Choroid plexus epithelial cell (primary cell): ENCODE measurements at regions not wholly inside any gene's neighbourhood (a gene's known extent, or its start where the extent isn't known, plus 50 kb on each side); places are given as distances from the start of the nearest gene placed in this dataset.
A peak's percentile ranks its signal among the peaks of the same experiment; 100 is the strongest.

Source experiments
- DNase-seq: peaks from one replicate; pipeline ENCODE4 v3.0.0-alpha.2; 2010; ENCODE audit warnings: low read depth
- H3K4me3 ChIP-seq: 2 replicates; pipeline ENCODE4 v1.5.1; 2011; ENCODE audit warnings: low read depth, mild to moderate bottlenecking, control low read depth, low read length, moderate library complexity
- TF ChIP-seq, protein P1 (sequence below): conservative IDR thresholded peaks from 2 replicates; pipeline ENCODE4 v1.5.1; 2011; ENCODE audit warnings: low read depth, mild to moderate bottlenecking, control low read depth, inconsistent platforms, low read length, moderate library complexity

DNA sequence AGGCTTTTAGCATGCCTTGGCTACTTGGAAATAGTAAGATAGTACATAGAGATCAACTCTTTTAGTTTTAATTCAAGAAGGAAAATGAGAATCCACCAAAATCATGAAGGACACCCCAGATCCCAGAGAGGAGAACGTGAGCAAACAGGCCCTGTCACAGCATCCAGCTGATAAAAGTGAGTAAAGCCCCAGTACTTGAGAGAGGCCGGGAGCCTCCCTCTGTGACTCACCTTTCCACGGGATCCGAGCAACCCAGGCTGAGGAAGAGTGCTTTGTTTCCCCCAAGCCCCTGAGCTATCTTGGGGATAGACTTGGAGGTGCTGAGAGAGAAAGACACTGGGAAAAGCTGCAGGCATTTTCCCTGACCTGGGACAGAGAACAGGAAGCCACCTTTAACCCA lies 238.6 kb downstream of the DUSP10 start:
- no peak overlapping the region for H3K4me3 ChIP-seq
- TF ChIP-seq, protein P1, sequence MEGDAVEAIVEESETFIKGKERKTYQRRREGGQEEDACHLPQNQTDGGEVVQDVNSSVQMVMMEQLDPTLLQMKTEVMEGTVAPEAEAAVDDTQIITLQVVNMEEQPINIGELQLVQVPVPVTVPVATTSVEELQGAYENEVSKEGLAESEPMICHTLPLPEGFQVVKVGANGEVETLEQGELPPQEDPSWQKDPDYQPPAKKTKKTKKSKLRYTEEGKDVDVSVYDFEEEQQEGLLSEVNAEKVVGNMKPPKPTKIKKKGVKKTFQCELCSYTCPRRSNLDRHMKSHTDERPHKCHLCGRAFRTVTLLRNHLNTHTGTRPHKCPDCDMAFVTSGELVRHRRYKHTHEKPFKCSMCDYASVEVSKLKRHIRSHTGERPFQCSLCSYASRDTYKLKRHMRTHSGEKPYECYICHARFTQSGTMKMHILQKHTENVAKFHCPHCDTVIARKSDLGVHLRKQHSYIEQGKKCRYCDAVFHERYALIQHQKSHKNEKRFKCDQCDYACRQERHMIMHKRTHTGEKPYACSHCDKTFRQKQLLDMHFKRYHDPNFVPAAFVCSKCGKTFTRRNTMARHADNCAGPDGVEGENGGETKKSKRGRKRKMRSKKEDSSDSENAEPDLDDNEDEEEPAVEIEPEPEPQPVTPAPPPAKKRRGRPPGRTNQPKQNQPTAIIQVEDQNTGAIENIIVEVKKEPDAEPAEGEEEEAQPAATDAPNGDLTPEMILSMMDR = no peak
- no peak for DNase-seq

DNA sequence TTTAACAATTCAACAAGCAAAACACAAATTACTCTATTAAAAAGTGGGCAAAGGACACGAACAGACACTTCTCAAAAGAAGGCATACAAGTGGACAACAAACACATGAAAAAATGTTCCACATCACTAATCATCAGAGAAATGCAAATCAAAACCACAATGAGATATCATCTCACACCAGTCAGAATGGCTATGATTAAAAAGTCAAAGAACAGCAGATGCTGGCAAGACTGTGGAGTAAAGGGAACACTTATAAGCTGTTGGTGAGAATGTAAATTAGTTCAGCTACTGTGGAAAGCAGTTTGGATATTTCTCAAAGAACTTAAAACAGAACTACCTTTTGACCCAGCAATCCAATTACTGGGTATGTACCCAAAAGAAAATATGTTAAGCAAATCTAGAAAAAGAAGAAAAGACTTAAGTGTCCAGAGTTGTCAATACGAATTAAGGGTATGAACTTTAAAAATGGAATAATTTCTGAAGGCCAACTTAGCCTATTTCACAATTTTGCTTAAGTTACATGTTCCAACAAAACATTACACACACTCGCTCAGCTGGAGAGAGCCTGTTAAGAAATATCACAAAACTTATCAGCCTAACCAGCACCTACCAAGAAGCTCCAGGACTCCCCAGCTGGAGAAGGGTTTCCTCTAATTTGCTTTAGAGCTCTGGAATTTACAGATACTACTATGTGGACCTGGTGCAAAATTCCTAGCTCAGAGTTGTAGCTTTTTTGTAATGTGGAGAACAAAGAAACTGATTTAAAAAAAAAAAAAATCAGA lies 232.1 kb downstream of the DUSP10 start:
- peak; percentile 66 for DNase-seq
- TF ChIP-seq, protein P1 = no peak
- H3K4me3 ChIP-seq = no peak overlapping the region

DNA sequence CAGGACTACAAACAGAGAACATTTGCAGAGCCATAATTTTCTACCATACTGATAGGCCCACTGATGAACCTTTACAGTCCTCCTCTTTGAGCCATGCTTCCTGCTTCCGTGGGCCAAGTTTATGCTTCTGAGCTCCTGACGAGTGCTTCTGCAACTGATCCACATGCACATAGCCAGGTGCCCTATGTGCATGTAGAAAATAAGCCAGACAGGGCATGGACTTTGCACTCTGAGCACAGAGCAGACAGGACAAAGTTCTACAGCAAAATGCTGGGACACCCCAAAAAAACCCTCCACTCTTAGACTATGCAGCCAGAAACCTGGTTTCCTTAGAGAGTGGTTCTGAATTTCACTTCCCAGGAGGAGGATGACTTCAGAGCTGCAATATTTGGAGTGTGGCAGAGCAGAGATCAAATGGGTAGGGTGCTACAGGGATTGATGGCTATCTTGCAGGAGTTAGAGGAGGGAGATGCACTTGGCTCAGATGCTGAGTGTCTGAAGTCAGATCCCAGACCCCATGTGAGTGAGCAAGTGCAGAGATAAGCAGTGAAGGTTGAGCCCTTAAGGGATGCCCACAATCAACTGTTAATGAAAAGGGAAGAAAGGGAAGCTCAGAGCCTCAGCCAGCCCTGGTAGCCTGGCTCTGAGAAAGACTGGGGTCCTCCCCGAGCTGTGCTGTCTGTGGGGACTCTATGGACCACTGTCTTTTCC lies 230.9 kb downstream of the DUSP10 start:
- DNase-seq = no peak
- TF ChIP-seq, protein P1 = no peak
- H3K4me3 ChIP-seq = no peak overlapping the region

DNA sequence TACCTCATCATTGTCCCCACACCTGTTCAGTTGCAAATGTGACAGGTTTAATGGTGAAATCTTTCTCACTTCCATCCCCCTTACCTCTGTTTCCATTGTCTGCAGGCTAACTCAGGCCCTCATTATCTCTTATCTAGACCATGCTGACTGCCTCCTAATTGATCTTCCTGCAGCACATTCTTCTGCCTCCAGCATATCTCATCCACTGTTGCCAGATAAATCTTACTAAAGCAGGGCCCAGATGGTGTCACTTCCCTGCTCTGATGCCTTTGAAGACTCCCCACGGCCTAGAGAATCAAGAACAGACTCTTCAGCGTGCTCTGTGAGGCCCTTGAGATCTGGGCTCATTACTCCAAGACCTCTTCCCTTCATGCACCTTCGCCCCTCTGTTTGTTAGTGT lies 230.1 kb downstream of the DUSP10 start:
- DNase-seq = no peak
- TF ChIP-seq, protein P1 = no peak

DNA sequence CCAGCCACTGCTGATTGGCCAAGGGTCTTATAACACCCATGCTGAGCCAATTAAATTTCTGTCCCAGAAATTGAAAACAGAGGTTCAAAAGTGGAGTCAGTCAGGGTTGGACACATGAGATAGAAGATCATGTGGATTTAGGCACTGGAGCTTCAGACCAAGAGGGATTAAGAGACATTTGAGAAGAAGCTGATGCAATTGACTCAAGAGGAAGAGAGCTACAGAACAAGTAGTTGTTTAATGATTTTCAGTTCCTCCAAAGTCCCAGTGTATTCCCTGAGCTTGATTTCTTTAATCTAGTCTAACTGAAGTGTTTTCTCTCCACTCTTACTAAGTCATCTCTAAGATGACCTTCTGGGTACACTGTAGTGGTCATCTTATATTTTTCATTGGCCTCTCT lies 227.1 kb downstream of the DUSP10 start:
- TF ChIP-seq, protein P1 = no peak
- no peak overlapping the region for H3K4me3 ChIP-seq
- DNase-seq = no peak

More for the DNA sequence above, 230.1 kb downstream of the DUSP10 start:
- H3K4me3 ChIP-seq = no peak overlapping the region

DNA sequence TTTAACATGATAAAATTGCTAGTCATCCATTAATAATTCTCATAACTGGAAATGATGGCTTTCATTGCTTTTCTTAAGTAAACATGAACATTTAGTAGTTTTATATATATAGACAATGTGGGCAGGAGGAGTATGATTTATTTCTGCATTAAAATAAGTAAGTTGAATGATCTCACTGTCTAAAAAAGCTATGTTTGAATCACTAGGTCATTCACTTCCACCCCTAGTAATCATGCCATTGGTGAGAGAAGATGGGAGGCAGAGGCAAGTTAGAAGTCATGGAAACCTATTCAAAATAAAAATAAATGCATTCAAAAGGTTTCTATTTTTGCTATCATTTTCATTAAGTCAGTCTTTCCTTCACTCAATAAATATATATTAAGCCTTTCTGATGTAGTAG lies 226.4 kb downstream of the DUSP10 start:
- no peak for DNase-seq
- TF ChIP-seq, protein P1 = no peak
- no peak overlapping the region for H3K4me3 ChIP-seq

DNA sequence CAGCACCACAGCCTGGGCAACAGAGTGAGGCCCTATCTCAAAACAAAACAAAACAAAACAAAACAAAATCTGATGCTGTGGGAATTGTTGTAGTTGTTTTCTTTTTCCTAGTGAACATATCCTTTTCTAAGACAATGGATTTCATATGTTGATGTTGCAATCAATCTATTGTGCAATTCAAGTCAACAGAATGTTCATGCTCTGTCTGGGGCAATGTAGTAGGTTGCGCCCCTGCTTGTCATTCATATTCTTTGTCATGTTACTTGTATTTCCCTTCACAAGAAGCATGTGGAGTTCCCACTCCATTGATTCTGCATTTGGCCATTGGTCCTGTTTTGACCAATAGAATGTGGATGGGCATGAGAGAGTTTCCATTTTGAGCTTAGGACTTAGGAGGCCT lies 223.9 kb downstream of the DUSP10 start:
- TF ChIP-seq, protein P1 = no peak
- peak; percentile 42 for DNase-seq
- no peak overlapping the region for H3K4me3 ChIP-seq
